ENCODE measurements at regions not wholly inside any gene's neighbourhood (a gene's known extent, or its start where the extent isn't known, plus 50 kb on each side); places are given as distances from the start of the nearest gene placed in this dataset.

- no peak for TF ChIP-seq CTCF (IDR thresholded peaks at IDR 0.05)
- no peak for TF ChIP-seq POLR2A (IDR thresholded peaks at IDR 0.05)
These were observed 443.3 kb upstream of the AGTR1 start for GRCh38 chr3:148254402-148254801.

Data from breast epithelium (tissue), 3 donors.